AG09309 (cell line): ENCODE measurements at regions not wholly inside any gene's neighbourhood (a gene's known extent, or its start where the extent isn't known, plus 50 kb on each side); places are given as distances from the start of the nearest gene placed in this dataset.

Experiments
- DNase-seq: peaks from one replicate; pipeline ENCODE4 v3.0.0-alpha.2; 2010; ENCODE audit warnings: low read depth
- H3K4me3 ChIP-seq: 2 replicates; pipeline ENCODE4 v1.5.1; 2011; ENCODE audit warnings: mild to moderate bottlenecking, low read depth, low read length, moderate library complexity; ENCODE audit not compliant: control insufficient read depth
- TF ChIP-seq, protein P1 (sequence below): IDR thresholded peaks from 2 replicates; pipeline ENCODE4 v1.5.1; 2011; ENCODE audit warnings: mild to moderate bottlenecking, low read depth, low read length, inconsistent platforms; ENCODE audit not compliant: insufficient read depth, control insufficient read depth; ENCODE audit errors: missing control alignments

DNA sequence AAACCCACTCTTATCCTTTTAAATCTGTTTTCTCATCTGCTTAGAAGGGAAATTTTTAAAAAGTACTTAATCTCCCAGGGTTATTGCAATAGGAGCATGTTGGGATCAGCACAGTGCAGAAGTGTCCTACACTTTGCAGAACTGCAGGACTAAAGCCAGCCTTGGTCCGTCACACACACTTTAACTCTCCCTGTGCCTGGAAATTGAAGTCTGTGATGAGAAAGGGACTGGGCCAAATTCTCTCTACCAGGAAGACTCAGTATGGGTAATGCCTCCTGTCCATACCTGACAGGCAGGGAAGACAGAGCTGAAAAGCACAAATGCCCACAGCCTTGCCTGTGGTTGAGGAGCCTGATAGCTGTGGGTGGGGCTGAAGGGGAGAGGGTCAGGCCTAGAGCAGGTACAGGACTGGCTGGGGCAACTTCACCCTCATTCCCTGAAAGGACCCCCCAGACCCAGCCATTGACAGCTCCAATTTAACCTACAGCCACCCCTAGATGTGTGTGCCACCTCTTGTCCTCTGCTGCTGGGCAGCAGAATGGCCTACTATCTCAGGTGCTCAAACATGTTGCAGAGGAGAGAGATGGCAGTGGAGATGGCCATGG lies 377.2 kb upstream of the KLHL29 start:
- TF ChIP-seq, protein P1, sequence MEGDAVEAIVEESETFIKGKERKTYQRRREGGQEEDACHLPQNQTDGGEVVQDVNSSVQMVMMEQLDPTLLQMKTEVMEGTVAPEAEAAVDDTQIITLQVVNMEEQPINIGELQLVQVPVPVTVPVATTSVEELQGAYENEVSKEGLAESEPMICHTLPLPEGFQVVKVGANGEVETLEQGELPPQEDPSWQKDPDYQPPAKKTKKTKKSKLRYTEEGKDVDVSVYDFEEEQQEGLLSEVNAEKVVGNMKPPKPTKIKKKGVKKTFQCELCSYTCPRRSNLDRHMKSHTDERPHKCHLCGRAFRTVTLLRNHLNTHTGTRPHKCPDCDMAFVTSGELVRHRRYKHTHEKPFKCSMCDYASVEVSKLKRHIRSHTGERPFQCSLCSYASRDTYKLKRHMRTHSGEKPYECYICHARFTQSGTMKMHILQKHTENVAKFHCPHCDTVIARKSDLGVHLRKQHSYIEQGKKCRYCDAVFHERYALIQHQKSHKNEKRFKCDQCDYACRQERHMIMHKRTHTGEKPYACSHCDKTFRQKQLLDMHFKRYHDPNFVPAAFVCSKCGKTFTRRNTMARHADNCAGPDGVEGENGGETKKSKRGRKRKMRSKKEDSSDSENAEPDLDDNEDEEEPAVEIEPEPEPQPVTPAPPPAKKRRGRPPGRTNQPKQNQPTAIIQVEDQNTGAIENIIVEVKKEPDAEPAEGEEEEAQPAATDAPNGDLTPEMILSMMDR: no peak
- no peak for DNase-seq
- no peak overlapping the region for H3K4me3 ChIP-seq

DNA sequence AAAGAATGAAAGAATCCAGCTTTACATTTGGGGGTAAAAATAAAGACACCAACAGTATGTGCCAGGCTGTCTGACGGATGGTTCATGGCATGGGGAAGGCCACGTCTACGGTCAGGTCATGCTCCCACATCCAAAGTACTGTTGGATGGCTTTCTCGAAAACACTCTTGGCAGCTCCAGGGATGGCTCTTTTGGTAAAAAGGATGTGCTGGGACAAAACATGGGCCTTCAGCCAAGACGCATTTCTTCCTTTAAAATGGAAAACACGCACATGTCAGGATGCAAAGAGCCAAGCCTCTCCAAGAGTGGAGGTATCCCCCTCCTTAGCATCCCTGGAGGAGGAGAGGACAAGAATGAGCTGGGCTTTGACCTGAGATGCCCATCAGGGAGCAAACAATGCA lies 376.5 kb upstream of the KLHL29 start:
- TF ChIP-seq, protein P1: no peak
- DNase-seq: no peak
- H3K4me3 ChIP-seq: no peak overlapping the region

DNA sequence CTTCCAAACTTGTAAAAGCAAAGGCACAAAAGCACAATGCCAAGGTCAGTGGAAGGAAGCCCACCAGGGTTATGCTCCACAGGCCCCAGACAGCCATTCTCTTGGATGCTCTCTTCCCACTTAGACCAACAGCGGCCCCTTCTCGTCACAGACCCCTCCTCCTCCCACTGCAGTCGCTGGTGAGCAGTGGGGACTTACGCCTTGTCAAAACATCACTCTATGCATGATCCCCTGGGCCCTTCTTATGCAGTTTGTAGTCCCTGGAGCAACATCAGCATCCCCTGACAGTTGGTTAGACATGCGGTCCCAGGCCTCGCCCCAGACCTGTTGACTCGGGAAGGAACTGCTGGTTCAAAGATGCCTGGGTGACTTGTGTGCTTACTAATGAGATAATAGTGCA lies 376.0 kb upstream of the KLHL29 start:
- H3K4me3 ChIP-seq: no peak overlapping the region
- TF ChIP-seq, protein P1: no peak
- no peak for DNase-seq

DNA sequence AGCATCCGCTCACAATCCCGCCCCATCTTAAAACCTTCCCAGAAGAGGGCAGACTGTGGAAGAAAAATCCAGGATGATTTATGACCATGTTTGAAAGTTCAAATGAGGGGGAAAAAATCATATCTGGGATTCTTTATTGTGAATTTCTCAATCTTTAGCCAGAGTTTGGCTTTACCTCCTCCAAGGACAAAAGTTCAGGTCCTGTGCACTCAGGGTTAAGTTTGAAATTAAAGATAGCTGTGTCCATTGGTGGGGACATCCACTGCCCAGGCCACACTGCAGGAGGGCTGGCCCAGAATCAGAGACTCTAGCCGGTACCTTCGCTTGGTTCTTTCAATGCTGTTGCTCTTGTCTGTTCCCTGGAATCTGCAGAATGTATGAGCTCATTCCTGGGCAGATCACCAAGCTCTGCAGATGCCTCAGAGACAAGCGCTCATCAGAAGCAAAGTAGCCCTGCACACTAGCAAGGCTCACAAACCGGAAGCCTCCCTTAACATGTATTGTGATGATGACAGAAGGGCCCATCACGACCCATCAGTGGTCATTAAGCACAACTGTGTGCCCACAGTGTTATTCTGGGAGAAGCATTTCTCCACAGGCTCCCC lies 375.3 kb upstream of the KLHL29 start:
- TF ChIP-seq, protein P1: no peak

DNA sequence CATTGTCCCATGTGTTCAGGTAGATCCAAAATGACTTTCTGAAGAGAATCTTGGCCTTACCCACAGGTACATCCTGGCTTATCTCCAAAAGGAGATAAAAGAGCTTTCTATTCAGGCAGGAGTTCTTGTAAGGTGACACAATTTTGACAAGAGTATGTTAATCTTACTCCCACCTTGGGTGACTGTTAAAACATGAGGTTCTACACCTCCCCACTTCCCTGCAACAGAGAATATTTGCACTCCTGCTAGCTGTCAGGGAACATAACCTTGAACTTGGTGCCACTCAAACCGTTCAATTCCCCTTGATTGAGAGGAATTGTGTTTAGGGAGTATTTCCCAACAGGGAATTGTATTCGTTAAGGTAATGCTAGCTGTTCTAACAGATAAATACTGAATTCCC lies 372.5 kb upstream of the KLHL29 start:
- H3K4me3 ChIP-seq: no peak overlapping the region
- TF ChIP-seq, protein P1: no peak
- no peak for DNase-seq

More for the DNA sequence above, 375.3 kb upstream of the KLHL29 start:
- no peak overlapping the region for H3K4me3 ChIP-seq
- no peak for DNase-seq

DNA sequence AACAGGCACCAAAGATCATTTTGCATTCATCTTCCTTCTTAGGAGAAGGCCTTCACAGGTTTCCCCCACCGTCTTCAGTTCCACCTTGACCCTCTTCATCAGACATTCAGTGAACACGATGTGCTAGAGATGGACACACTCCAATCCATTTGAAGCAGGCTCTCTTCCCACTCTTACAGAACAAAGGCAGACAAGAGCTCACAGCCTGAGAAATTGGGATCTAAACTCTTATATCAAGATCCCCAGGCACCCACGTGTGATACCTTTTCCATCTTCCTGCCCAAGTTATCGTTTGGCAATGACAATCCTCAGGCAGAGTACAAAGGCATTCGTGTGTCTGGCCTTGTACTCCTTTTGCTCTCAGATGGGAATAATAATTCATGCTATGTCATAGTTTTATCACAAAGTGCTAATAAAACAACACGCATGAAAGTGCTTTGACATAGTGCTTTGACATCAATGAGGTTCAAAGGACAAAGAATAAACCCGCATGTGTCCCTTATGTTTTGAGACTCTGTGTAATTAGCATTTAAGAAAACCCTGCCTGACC lies 369.3 kb upstream of the KLHL29 start:
- TF ChIP-seq, protein P1: no peak

DNA sequence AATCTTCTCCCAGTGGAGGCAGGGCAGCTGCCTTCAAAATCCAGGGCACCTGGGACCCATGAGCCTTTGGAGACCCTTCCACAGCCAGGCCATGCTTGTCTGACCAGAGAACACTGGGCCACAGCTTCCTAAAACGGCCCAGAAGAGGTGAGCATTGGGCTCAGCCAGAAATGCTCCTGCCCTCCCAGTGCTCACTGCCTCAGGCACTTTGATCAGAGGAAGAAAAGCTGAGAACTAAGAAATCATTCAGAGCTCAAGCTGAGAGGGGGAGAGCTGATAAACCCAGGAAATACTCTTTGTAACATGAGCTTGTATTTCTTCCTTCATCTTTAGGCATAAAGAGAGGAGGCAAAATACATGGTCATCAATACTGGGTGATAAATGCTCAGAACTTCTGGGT lies 365.5 kb upstream of the KLHL29 start:
- TF ChIP-seq, protein P1: no peak
- no peak for DNase-seq
- H3K4me3 ChIP-seq: no peak overlapping the region

More for the DNA sequence above, 369.3 kb upstream of the KLHL29 start:
- no peak overlapping the region for H3K4me3 ChIP-seq
- no peak for DNase-seq
